ENCODE measurements at regions not wholly inside any gene's neighbourhood (a gene's known extent, or its start where the extent isn't known, plus 50 kb on each side); places are given as distances from the start of the nearest gene placed in this dataset.

GRCh38 chr2:120418174-120418787 lies 72.3 kb downstream of the INHBB start:
- TF ChIP-seq CTCF (conservative IDR thresholded peaks at IDR 0.05; ENCODE audit: low read depth, low read length) (no peak), EZH2 (IDR thresholded peaks at IDR 0.05; ENCODE audit: low read length, unreplicated experiment) (no peak), EZH2phosphoT487 (IDR thresholded peaks at IDR 0.05; ENCODE audit: borderline replicate concordance, low read length) (no peak)

All from PC-3 (cell line).